ENCODE measurements at regions not wholly inside any gene's neighbourhood (a gene's known extent, or its start where the extent isn't known, plus 50 kb on each side); places are given as distances from the start of the nearest gene placed in this dataset.
"Not testable (repeated sequence)": the region's sequence is repeated elsewhere in the genome, so short reads cannot be mapped to it uniquely, and the experiment has no call there.

DNA sequence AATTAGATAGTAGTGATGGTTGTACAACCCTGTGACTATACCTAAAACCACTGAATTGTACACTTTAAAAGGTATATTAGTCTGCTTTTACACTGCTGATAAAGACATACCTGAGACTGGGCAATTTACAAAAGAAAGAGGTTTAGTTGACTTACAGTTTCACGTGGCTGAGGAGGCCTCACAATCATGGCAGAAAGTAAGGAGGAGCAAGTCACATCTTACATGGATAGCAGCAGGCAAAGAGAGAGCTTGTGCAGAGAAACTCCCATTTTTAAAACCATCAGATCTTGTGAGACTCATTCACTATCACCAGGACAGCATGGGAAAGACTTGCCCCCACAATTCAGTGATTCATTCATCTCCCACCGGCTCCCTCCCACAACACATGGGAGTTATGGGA lies 379.9 kb downstream of the RRAGC start:
- TF ChIP-seq, protein P1, sequence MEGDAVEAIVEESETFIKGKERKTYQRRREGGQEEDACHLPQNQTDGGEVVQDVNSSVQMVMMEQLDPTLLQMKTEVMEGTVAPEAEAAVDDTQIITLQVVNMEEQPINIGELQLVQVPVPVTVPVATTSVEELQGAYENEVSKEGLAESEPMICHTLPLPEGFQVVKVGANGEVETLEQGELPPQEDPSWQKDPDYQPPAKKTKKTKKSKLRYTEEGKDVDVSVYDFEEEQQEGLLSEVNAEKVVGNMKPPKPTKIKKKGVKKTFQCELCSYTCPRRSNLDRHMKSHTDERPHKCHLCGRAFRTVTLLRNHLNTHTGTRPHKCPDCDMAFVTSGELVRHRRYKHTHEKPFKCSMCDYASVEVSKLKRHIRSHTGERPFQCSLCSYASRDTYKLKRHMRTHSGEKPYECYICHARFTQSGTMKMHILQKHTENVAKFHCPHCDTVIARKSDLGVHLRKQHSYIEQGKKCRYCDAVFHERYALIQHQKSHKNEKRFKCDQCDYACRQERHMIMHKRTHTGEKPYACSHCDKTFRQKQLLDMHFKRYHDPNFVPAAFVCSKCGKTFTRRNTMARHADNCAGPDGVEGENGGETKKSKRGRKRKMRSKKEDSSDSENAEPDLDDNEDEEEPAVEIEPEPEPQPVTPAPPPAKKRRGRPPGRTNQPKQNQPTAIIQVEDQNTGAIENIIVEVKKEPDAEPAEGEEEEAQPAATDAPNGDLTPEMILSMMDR (IDR thresholded peaks at IDR 0.05) = not testable (repeated sequence)
- TF ChIP-seq POLR2AphosphoS5, POLR2A (IDR thresholded peaks at IDR 0.05): not testable (repeated sequence)

Data from breast epithelium (tissue), 3 donors.